Nephron progenitor cell (in vitro differentiated cells): ENCODE measurements at regions not wholly inside any gene's neighbourhood (a gene's known extent, or its start where the extent isn't known, plus 50 kb on each side); places are given as distances from the start of the nearest gene placed in this dataset.

Experiments used
- DNase-seq: peaks from one replicate; pipeline ENCODE4 v3.0.0; 2021
- H3K27ac Mint-ChIP-seq: 2 replicates; pipeline ENCODE4 v1.8.0; 2021; ENCODE audit warnings: mild to moderate bottlenecking, moderate library complexity, mixed read lengths
- H3K27me3 Mint-ChIP-seq: 2 replicates; pipeline ENCODE4 v1.8.0; 2021; ENCODE audit warnings: mild to moderate bottlenecking, low read depth, mixed read lengths; ENCODE audit not compliant: poor library complexity
- H3K36me3 Mint-ChIP-seq: 2 replicates; pipeline ENCODE4 v1.8.0; 2021; ENCODE audit warnings: low read depth, mixed read lengths
- H3K4me1 Mint-ChIP-seq: 2 replicates; pipeline ENCODE4 v1.8.0; 2021; ENCODE audit warnings: mixed read lengths
- H3K4me3 Mint-ChIP-seq: 2 replicates; pipeline ENCODE4 v1.8.0; 2021; ENCODE audit warnings: mild to moderate bottlenecking, moderate library complexity, mixed read lengths
- H3K9me3 Mint-ChIP-seq: 2 replicates; pipeline ENCODE4 v1.8.0; 2021; ENCODE audit warnings: mild to moderate bottlenecking, moderate library complexity, mixed read lengths
- TF ChIP-seq, protein P1 (sequence below): fragments of 200-600 bp; sonication (generic); IDR thresholded peaks from 2 replicates; pipeline ENCODE4 v1.5.0; 2021; ENCODE audit warnings: antibody characterized with exemption

DNA sequence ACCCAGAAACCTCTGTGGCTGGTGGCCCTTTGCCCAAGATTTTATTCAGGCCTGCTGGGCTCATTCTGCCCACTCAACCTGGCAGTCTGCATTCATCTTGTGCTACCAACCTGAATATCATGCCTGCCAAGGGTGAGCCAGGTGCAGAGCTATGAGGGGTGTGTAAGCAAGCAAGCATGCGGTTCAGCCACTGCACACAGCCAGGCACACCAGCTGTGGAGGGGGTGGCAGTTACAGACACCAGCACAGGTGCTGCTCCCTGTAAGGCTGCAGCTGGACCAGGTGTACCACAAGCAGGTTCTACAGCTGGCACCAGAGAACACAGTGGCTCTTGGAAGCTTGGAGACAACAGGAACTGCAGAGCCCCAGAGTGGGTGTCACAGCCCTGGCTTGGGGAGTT lies 633.2 kb downstream of the FBXO15 start:
- Mint-ChIP-seq H3K27ac (no peak overlapping the region), H3K4me1 (no peaks in the 10 kb centered on the region)

DNA sequence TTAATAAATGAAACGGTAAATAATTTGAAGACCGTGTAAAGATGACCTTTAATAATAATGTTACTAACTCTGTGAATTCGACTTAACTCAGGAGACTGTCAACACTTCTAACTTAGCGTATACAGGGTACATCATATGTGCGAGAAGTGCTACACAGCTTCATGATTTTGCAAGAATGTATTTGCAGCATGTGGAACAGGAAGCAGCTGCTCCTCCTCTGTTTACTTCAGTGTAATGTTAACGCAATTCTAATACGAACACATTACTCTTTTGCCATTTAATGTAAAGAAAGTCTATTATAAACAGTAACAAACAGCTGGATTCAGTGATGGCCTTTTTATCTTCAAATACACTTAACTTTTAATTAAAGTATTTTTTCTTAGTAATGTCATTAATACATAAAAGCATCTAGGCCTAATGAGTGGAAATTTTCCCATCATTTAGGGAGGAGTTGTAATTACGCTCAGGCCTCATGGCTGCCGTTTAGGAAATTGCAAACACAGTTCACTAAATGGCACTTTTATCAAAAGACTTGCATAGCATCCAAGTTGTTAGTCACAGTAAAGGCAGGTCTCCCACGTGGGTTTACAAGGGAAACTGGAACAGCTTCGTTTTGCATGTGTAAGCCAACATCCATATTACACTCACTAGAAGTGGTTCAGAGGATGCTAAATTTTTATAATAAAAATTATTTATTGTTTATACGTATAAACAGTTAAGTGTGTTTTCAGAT lies 635.7 kb downstream of the FBXO15 start:
- Mint-ChIP-seq H3K36me3 (no peaks in the 10 kb centered on the region), H3K4me1 (no peaks in the 10 kb centered on the region), H3K4me3 (no peak overlapping the region), H3K27ac (no peak overlapping the region), H3K27me3 (no peaks in the 10 kb centered on the region), H3K9me3 (no peaks in the 10 kb centered on the region)
- TF ChIP-seq, protein P1, sequence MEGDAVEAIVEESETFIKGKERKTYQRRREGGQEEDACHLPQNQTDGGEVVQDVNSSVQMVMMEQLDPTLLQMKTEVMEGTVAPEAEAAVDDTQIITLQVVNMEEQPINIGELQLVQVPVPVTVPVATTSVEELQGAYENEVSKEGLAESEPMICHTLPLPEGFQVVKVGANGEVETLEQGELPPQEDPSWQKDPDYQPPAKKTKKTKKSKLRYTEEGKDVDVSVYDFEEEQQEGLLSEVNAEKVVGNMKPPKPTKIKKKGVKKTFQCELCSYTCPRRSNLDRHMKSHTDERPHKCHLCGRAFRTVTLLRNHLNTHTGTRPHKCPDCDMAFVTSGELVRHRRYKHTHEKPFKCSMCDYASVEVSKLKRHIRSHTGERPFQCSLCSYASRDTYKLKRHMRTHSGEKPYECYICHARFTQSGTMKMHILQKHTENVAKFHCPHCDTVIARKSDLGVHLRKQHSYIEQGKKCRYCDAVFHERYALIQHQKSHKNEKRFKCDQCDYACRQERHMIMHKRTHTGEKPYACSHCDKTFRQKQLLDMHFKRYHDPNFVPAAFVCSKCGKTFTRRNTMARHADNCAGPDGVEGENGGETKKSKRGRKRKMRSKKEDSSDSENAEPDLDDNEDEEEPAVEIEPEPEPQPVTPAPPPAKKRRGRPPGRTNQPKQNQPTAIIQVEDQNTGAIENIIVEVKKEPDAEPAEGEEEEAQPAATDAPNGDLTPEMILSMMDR, result no peak
- no peak for DNase-seq

More for the DNA sequence above, 633.2 kb downstream of the FBXO15 start:
- Mint-ChIP-seq H3K36me3 (no peaks in the 10 kb centered on the region), H3K4me3 (no peak overlapping the region), H3K27me3 (no peaks in the 10 kb centered on the region), H3K9me3 (no peaks in the 10 kb centered on the region)
- DNase-seq, result no peak
- TF ChIP-seq, protein P1, result no peak

DNA sequence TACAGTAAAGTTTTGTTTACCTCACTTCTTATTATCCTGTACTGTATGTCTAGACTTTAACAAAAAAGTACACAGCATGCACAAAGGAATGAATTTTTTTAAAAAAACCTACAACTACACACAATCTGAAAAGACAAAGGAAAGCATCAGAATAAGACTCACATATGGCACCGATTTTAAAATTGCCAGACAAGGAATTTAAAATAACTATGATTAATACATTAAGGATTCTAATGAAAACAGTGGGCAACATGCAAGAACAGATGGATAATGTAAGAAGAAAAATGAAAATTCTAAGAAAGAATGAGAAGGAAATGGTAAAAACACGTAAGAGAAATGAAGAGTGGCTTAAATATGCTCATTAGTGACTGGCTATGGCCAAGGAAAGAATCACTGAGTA lies 638.2 kb downstream of the FBXO15 start:
- TF ChIP-seq, protein P1, result no peak
- Mint-ChIP-seq H3K27me3 (no peaks in the 10 kb centered on the region), H3K4me1 (no peaks in the 10 kb centered on the region), H3K4me3 (no peak overlapping the region), H3K36me3 (no peaks in the 10 kb centered on the region), H3K27ac (no peak overlapping the region), H3K9me3 (no peaks in the 10 kb centered on the region)
- no peak for DNase-seq

GRCh38 chr18:73503326-73503725 lies 635.5 kb upstream of the NETO1 start:
- TF ChIP-seq, protein P1, result no peak
- Mint-ChIP-seq H3K27me3 (no peaks in the 10 kb centered on the region), H3K4me3 (no peak overlapping the region), H3K4me1 (no peaks in the 10 kb centered on the region), H3K27ac (no peak overlapping the region), H3K36me3 (no peaks in the 10 kb centered on the region), H3K9me3 (no peaks in the 10 kb centered on the region)
- no peak for DNase-seq

DNA sequence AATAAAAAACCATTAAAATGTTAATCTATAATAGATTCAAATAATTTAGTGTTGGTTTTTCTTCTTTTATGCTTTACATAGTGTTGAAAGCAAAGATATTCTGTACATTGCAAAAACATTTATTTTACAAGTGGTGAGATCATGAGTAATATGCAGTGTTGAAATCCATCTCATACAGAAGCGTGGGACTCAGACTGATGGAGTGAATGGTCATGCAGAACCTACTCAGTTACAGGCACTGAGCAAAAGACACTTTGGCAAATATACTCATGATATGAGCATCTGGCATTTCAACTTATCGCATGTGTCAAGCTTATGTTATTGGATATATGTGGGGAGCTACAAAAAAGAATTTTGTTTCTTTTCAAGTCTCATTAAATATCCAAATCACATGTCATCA lies 620.2 kb upstream of the NETO1 start:
- TF ChIP-seq, protein P1, result no peak
- no peaks in the 10 kb centered on the region for H3K9me3 Mint-ChIP-seq
- no peak overlapping the region for H3K27ac Mint-ChIP-seq
- H3K27me3 Mint-ChIP-seq, result peaks cover 6% of the 10 kb centered on the region
- H3K36me3 Mint-ChIP-seq, result no peaks in the 10 kb centered on the region
- H3K4me3 Mint-ChIP-seq, result no peak overlapping the region
- DNase-seq, result no peak
- H3K4me1 Mint-ChIP-seq, result no peaks in the 10 kb centered on the region

DNA sequence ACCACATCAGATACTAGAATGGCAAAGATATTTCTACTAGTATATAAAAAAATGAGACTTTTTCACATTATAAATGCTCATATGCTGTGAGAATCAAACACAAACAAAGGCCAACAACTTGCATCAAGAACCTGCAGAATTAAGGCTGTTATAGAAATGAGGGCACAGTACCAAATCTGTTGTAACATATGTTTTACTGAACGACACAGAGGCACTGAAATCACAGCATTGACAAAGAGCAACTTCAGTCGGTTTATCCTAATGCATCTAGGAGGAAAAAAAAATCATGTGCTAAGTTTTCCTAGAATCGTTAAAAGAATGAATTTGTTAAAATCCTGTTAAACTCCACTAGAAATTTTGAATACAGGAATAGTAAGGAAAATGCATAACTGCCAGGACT lies 617.4 kb upstream of the NETO1 start:
- DNase-seq, result no peak
- no peak overlapping the region for H3K27ac Mint-ChIP-seq
- no peaks in the 10 kb centered on the region for H3K4me1 Mint-ChIP-seq
- TF ChIP-seq, protein P1, result no peak
- peaks cover 6% of the 10 kb centered on the region for H3K27me3 Mint-ChIP-seq
- H3K36me3 Mint-ChIP-seq, result no peaks in the 10 kb centered on the region
- no peaks in the 10 kb centered on the region for H3K9me3 Mint-ChIP-seq
- no peak overlapping the region for H3K4me3 Mint-ChIP-seq
